HEK293 (cell line): ENCODE measurements at regions not wholly inside any gene's neighbourhood (a gene's known extent, or its start where the extent isn't known, plus 50 kb on each side); places are given as distances from the start of the nearest gene placed in this dataset.

Source experiments
- IKZF3 ChIP-seq: fragments of 450-650 bp; IDR thresholded peaks from 2 replicates; pipeline ENCODE4 v1.5.0; 2018; ENCODE audit warnings: missing biosample characterization, mild to moderate bottlenecking, missing genetic modification characterization, moderate library complexity
- YY1 ChIP-seq: fragments of 450-650 bp; formaldehyde crosslinking; IDR thresholded peaks from 2 replicates; pipeline ENCODE4 v1.5.1; 2018; ENCODE audit warnings: missing biosample characterization, missing genetic modification characterization
- ZNF10 ChIP-seq: fragments of 450-650 bp; formaldehyde crosslinking; IDR thresholded peaks from 2 replicates; pipeline ENCODE4 v1.5.1; 2017; ENCODE audit warnings: missing biosample characterization, missing genetic modification characterization
- ZNF132 ChIP-seq: fragments of 450-650 bp; formaldehyde crosslinking; IDR thresholded peaks from 2 replicates; pipeline ENCODE4 v1.5.1; 2017; ENCODE audit warnings: missing biosample characterization, missing genetic modification characterization, borderline replicate concordance
- ZNF146 ChIP-seq: fragments of 450-650 bp; formaldehyde crosslinking; IDR thresholded peaks from 2 replicates; pipeline ENCODE4 v1.5.1; 2016; ENCODE audit warnings: missing biosample characterization, missing genetic modification characterization
- ZNF174 ChIP-seq: fragments of 450-650 bp; formaldehyde crosslinking; IDR thresholded peaks from 2 replicates; pipeline ENCODE4 v1.5.0; 2017; ENCODE audit warnings: missing biosample characterization, mild to moderate bottlenecking, missing genetic modification characterization
- ZNF23 ChIP-seq: fragments of 450-650 bp; formaldehyde crosslinking; IDR thresholded peaks from 2 replicates; pipeline ENCODE4 v1.5.1; 2016; ENCODE audit warnings: missing biosample characterization, missing genetic modification characterization, borderline replicate concordance
- ZNF274 ChIP-seq, 2 experiments: fragments of 200-500 bp in 1 of 2; fragments of 450-650 bp in 1 of 2; sonication (Bioruptor generic) in 1 of 2; formaldehyde crosslinking in 1 of 2; IDR thresholded peaks; 2 replicates each; pipeline versions ENCODE4 v1.5.1 to v1.6.1; 2014 to 2016; ENCODE audit warnings: borderline replicate concordance in 1 of 2, inconsistent platforms in 1 of 2, low read length in 1 of 2, missing biosample characterization in 1 of 2, missing genetic modification characterization in 1 of 2
- ZNF830 ChIP-seq: fragments of 450-650 bp; IDR thresholded peaks from 2 replicates; pipeline ENCODE4 v1.5.0; 2018; ENCODE audit warnings: missing biosample characterization, missing genetic modification characterization, low read depth, mild to moderate bottlenecking, moderate library complexity
- TF ChIP-seq, protein P1 (sequence below): fragments of 450-650 bp; formaldehyde crosslinking; IDR thresholded peaks from 2 replicates; pipeline ENCODE4 v1.5.1; 2016; ENCODE audit warnings: missing biosample characterization, missing genetic modification characterization
- TF ChIP-seq, protein P2 (sequence below): fragments of 450-650 bp; formaldehyde crosslinking; IDR thresholded peaks from 2 replicates; pipeline ENCODE4 v1.5.1; 2016; ENCODE audit warnings: missing biosample characterization, missing genetic modification characterization, borderline replicate concordance
- TF ChIP-seq, protein P3 (sequence below): sonication (generic); formaldehyde crosslinking; IDR thresholded peaks from 2 replicates; pipeline ENCODE4 v1.8.1; 2022; ENCODE audit warnings: mild to moderate bottlenecking, moderate library complexity, missing genetic modification reagents

DNA sequence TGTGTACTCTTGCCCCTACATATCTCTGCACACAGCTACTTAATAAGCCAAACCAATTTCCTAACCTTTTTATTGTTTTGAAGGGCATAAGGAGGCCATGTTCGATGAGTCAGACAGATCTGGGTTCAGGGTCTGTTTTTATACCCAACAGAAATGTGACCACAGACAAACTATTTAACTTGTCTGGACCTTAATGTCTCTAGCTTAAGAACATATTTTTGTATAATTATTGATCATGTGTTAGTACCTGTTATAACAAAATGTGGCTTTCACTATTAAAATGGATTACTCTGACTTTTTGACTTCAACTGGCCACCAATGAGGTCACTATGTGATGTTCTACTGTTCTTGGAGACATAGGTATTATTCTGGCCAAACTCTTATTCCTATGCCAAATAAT, 507.8 kb upstream of the USP24 start:
- TF ChIP-seq ZNF174 (tag by site-specific recombination) (no peak), ZNF146 (no peak), ZNF10 (tag by site-specific recombination) (no peak), ZNF274 (IDR thresholded peaks at IDR 0.05; ENCODE audit: low read length) (no peak), ZNF274 (tag by site-specific recombination; IDR thresholded peaks at IDR 0.05; ENCODE audit: borderline replicate concordance) (no peak), YY1 (no peak), ZNF23 (tag by site-specific recombination) (no peak), ZNF132 (tag by site-specific recombination) (no peak), ZNF830 (no peak), IKZF3 (no peak)
- TF ChIP-seq, protein P1, sequence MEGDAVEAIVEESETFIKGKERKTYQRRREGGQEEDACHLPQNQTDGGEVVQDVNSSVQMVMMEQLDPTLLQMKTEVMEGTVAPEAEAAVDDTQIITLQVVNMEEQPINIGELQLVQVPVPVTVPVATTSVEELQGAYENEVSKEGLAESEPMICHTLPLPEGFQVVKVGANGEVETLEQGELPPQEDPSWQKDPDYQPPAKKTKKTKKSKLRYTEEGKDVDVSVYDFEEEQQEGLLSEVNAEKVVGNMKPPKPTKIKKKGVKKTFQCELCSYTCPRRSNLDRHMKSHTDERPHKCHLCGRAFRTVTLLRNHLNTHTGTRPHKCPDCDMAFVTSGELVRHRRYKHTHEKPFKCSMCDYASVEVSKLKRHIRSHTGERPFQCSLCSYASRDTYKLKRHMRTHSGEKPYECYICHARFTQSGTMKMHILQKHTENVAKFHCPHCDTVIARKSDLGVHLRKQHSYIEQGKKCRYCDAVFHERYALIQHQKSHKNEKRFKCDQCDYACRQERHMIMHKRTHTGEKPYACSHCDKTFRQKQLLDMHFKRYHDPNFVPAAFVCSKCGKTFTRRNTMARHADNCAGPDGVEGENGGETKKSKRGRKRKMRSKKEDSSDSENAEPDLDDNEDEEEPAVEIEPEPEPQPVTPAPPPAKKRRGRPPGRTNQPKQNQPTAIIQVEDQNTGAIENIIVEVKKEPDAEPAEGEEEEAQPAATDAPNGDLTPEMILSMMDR (tag by site-specific recombination), result no peak
- TF ChIP-seq, protein P2, sequence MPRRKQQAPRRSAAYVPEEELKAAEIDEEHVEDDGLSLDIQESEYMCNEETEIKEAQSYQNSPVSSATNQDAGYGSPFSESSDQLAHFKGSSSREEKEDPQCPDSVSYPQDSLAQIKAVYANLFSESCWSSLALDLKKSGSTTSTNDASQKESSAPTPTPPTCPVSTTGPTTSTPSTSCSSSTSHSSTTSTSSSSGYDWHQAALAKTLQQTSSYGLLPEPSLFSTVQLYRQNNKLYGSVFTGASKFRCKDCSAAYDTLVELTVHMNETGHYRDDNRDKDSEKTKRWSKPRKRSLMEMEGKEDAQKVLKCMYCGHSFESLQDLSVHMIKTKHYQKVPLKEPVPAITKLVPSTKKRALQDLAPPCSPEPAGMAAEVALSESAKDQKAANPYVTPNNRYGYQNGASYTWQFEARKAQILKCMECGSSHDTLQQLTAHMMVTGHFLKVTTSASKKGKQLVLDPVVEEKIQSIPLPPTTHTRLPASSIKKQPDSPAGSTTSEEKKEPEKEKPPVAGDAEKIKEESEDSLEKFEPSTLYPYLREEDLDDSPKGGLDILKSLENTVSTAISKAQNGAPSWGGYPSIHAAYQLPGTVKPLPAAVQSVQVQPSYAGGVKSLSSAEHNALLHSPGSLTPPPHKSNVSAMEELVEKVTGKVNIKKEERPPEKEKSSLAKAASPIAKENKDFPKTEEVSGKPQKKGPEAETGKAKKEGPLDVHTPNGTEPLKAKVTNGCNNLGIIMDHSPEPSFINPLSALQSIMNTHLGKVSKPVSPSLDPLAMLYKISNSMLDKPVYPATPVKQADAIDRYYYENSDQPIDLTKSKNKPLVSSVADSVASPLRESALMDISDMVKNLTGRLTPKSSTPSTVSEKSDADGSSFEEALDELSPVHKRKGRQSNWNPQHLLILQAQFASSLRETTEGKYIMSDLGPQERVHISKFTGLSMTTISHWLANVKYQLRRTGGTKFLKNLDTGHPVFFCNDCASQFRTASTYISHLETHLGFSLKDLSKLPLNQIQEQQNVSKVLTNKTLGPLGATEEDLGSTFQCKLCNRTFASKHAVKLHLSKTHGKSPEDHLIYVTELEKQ (tag by site-specific recombination), result no peak
- TF ChIP-seq, protein P3, sequence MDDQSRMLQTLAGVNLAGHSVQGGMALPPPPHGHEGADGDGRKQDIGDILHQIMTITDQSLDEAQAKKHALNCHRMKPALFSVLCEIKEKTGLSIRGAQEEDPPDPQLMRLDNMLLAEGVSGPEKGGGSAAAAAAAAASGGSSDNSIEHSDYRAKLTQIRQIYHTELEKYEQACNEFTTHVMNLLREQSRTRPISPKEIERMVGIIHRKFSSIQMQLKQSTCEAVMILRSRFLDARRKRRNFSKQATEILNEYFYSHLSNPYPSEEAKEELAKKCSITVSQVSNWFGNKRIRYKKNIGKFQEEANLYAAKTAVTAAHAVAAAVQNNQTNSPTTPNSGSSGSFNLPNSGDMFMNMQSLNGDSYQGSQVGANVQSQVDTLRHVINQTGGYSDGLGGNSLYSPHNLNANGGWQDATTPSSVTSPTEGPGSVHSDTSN, result no peak
